Fibroblast of lung (primary cell): ENCODE measurements at regions not wholly inside any gene's neighbourhood (a gene's known extent, or its start where the extent isn't known, plus 50 kb on each side); places are given as distances from the start of the nearest gene placed in this dataset.

Experiments
- CTCF ChIP-seq, 2 donors: IDR thresholded peaks in 1 of 2; conservative IDR thresholded peaks in 1 of 2; 1 replicate in 1 of 2; 2 replicates in 1 of 2; pipeline ENCODE4 v1.5.1; 2011 to 2012; ENCODE audit warnings: low read length in 2 of 2, control low read depth in 1 of 2, inconsistent platforms in 1 of 2, low read depth in 1 of 2, mild to moderate bottlenecking in 1 of 2
- EZH2 ChIP-seq: IDR thresholded peaks from 2 replicates; pipeline ENCODE4 v1.5.1; 2012; ENCODE audit warnings: low read length, control low read depth, mild to moderate bottlenecking; ENCODE audit errors: missing control alignments

- TF ChIP-seq CTCF (conservative IDR thresholded peaks at IDR 0.05 in 1 of 2, IDR thresholded peaks at IDR 0.05 in 1 of 2; ENCODE audit: low read depth in 1 of 2, low read length in 2 of 2) (no peak), EZH2 (no peak)
Measured at GRCh38 chr3:6035626-6036025, 825.3 kb upstream of the GRM7 start.
